GM18498 (cell line): ENCODE measurements at regions not wholly inside any gene's neighbourhood (a gene's known extent, or its start where the extent isn't known, plus 50 kb on each side); places are given as distances from the start of the nearest gene placed in this dataset.

Source experiments
- ATAC-seq: cut with Tn5 transposase; IDR thresholded peaks from one replicate; pipeline ENCODE4 v1.9.1; 2021; ENCODE audit warnings: mild to moderate bottlenecking, moderate library complexity; ENCODE audit not compliant: unreplicated experiment

DNA sequence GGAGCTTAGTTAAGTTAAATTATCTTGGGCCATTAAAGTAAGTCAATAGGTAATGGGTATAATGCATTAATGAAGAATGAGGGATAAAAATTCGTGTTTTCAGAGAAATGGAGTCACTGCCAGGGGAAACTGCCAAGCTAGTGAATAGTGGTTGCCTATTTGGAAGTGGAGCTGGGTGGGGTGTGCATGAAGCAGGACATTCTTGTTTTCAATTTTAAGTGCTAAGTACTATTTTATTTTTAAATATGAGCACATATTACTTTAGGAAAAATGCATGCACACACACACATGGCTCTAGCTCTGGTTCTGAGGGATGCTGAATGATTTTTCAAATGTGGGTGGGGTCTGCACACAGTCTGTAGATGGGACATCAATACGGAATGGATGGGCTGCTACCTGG is 717.7 kb upstream of the SGCG start:
- ATAC-seq = no peak

DNA sequence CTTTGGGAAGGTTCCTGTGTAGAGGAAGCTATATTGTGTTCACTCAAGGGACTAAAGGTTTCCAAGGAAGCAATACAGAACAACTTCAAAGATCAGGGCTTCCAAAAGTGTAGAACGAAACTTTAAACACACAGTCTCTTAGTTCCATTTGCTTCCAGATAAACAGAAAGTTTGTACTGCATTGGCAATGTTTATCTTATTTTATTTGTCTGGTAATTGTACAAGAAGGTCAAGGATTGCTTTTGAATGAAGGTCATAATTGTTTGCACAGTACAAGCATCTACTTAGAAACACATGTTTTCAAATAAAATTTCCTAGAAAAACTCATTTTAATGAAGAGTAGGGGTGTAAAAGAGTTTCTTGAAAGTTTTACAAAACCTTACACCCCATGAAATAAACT is 712.7 kb upstream of the SGCG start:
- ATAC-seq = no peak

DNA sequence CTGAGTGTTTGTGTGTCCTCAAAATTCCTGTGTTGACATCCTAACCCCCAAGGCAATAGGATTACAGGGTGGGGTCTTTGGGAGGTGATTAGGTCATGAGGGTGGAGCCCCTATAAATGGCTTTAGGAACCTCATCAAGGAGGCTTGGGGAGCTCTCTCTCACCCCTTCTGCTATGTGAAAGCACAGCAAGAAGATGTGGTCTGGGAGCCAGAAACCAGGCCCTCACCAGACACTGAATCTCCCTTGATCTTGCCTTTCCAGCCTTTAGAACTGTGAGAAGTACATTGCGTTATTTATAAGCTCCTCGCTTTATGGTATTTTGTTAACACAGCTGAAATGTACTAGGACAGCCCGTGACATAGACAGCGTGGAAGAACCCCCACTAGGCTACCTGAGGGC is 712.0 kb upstream of the SGCG start:
- no peak for ATAC-seq

DNA sequence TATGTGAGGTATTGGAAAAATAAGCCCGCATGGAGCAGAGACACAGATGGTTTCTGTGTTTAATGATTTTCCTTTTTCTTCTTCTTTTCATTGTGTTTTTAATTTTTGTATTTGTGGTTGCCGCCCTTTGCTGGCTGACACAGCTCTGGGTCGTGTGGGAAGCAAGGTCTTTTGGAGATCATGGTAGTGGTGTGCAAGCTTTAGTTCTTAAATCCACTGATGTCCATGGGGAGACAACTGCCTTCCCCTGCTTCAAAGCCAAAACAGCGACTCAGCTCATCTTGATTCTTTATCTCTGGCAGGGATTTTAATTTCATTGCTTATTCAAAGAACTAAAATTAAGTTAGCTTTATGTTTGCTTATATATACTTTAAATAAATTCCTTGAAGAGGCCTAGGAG is 711.3 kb upstream of the SGCG start:
- ATAC-seq = no peak

DNA sequence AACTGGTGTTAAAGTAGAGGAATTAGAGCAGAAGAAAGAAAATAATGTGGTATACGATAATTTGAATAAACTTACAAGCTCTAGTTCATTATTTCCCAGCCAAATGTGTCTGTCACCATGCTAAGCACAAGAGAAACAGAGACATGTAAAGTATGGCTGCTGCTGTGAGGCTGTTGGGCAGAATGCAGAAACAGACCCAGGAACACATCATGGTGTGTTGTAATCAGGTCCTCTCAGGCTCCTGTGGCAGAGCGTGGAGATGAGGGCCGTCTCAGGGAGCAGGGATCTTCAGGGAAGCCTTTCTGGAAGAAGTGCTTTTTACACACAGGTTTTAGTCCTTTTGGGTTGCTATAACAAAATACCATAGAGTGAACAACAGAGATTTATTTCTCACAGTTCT is 710.7 kb upstream of the SGCG start:
- ATAC-seq = no peak

DNA sequence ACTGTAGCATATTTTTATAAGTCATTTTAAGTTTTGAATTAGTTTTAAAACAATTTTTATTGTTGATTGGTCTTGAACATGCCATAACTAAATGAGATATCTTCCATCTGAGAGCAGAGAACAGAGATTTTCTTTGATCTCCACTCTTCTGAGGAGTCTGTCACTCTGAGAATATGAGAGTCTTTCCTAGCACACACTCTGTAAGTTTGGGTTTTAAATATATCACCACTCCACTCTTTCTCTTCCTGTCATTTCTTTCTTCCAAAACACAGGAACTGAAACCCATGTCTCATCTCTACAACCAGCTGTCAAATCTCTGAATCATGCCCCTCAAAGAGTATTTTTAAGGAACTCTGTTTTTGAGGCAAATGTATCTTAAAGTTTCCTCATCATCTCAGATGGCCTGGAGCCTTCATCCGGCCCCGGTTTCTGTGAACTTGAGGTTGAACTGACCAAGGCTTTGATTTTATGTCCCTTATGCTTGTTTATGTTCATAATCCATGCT is 698.2 kb upstream of the SGCG start:
- ATAC-seq = no peak

DNA sequence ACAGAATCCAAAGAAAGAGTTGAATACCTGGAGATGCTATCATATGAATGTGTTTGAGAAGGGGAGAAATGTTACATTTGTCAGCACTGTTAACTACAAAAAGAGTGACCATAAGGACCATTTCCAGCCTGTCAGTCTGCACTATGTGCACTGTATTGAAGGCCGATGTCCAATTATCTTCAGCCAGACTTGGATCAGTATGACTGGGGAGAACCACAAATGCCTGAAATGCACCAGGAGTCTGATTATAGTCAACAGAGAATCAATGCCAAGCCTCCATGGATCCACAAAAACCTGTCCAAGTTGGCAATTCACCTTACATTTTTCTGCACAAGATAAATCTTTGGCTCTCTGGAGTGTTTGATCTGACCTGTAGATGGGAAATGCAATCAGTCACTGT is 697.5 kb upstream of the SGCG start:
- ATAC-seq = no peak

DNA sequence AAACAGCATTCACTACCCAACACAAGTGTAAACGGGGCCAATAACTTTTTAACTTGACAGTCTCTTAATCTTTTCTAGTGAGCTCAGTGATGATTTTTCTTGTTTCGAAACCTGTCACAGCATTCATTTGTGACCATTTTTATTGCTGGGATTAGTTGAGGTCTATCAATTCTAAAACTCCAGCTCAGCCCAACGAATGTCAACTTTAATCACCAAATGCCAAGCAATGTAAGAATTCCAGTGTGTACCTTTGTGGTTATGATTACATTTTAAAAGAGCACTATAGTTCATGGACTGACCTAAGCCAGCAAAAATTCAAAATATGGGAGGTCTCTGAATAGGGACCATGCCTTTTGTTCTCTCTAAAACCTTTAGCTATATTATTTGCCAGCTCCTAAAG is 694.3 kb upstream of the SGCG start:
- ATAC-seq = no peak

DNA sequence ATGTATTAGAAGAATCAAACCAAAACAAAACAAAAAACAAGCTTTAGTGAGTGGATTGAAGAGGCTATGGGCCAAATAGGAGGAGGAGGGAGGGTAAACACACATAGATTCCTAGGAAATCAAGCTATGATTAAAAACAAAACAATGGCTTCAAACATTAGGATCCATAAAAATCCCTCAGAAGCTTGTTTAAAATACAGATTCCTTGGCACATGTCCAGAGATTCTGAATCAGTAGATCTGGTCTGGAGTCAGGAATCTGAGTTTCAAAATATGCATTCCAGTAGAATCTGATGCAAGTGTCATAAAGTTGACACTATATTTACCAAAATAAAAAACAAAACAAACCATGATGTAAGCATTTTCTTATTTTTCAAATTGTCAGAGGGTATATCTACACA is 692.8 kb upstream of the SGCG start:
- no peak for ATAC-seq

DNA sequence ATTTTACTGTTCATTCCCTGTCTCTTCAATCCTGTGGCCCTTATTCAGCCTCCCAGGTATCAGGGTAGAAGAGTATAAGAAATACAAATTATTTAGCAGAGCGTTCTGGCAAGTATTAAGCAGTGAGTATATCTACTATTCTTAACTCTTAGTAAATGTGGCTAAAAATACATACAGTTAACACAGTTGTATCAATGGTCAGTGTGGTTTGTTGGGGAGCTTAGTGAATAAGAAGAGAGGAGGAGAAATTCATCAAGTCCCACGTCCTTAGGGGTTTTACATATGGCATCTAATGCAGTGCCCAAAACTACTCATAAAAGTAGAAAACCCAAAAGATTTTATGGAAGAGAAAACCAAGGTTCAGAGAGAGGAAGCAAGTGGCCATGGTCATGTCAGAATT is 691.0 kb upstream of the SGCG start:
- no peak for ATAC-seq

DNA sequence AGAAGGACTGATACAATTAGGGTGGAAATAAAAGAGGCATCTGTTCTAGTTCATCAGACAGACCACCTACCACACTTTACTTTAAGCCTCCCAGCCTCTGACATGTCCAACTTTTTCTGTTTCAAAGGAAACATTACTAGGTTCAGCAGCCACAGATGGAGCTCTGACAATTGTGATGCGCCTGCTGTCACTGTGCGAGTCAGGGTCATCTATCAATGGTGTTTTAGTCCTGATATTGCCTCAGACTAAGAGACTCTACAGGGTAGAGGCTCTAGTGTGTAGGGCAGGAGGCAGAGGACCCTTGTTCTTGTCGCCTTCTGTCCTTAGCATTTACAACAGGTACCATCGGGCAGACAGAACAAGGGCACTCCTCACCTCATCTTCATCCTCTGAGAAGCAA is 685.0 kb upstream of the SGCG start:
- no peak for ATAC-seq

DNA sequence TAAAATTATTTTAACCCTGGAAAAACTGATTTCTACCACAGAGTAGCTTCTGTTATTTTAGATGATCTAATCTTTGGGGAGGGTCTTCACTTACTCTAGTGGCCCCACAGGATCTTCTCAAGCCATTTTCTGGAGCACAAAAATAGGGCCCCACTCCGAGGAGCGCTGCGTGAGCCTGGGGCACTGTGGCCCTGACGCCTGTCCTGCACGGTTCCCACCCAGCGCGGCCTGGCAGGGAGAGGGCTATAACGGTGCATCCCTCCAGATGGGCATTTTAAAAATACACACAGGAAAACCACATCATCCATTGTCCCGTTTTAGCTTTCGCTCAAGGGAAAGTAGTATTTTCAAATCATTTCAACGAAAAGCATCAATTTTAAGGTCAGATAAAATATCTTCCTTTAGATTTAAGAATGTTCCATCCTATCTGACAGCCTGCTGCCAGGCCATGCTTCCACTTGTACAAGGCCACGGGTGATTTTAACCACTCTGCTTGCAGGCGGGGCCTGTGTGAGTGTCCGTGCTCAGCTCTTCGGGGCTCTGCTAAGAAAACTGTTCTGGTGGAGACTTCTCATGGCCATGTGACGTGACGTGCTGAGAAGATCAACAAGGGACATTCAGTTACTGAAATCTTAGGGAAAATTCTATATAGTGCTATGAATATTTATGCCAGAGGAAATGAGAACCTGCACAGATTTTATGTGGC is 683.8 kb upstream of the SGCG start:
- ATAC-seq = no peak

DNA sequence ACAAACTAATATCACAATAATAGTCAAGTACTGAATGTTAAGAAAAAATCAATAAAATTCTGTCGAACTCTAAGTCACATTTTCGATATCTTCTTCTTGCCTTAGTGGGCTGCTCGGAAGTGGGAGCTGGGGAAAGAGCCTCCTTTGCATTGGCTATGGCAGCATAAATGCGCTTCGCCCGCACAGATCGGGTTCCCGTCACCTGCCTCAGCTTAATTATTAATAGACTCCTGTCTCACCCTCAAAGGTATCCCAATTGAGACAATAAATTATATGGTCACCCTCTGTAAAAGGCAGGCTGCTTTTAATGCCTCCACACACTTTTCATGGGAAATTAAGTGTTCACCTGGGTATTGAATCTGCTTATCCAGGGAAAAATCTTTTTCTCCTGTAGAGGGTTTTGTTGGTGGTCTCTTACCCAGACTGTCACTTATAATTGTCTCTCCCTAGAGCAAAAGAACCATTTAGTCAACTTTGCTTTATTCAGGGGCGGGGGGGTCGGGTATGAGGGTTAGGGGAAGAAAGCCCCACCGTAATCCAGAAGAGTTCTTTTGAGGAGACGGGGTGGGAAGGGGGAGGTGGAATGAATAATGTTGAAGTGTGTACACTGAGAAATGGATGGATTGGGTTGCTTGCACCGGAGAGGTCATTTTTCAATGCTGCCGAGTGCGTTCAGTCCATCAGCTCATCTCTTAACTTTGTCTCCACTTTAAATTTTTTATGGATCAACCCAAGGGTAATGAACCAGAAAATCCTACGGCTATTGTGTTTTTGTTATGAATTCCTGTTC is 682.6 kb upstream of the SGCG start:
- no peak for ATAC-seq

DNA sequence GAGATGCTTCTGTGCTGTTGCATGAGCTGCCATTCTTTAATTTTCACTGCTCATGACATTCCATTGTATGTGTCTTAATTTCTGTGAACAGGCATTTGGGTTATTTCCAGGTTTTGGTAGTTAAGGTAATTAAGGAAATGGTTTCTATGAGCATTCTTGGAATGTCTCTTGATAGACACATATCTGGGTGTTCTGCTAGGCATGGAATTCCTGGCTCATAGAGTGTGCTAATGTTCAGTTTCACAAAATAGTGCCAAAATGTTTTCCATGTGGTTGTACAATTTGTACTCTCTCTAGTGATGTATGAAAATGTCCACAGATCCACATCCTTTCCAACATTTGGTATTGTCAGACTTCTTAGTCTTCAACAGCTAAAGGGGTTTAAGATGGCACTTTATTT is 680.9 kb upstream of the SGCG start:
- ATAC-seq = no peak

DNA sequence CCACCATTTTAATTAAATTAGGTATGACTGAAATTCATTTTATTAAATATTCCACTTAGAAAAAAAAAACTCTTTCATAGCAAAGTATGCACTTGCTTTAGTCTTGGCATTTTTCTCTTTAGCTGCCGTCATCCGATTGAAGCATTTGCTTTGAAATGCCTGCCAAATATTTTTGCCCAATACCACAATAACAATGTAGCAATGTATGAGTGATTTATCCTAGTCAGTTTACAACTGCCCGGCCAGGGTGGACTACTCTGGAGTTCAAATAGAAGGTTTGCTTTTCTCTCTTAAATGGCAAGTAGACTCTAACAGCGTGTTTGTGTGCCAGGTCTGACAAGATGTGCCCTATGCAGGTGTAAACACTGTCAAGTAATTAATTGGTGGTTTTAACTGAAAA is 675.3 kb upstream of the SGCG start:
- no peak for ATAC-seq

DNA sequence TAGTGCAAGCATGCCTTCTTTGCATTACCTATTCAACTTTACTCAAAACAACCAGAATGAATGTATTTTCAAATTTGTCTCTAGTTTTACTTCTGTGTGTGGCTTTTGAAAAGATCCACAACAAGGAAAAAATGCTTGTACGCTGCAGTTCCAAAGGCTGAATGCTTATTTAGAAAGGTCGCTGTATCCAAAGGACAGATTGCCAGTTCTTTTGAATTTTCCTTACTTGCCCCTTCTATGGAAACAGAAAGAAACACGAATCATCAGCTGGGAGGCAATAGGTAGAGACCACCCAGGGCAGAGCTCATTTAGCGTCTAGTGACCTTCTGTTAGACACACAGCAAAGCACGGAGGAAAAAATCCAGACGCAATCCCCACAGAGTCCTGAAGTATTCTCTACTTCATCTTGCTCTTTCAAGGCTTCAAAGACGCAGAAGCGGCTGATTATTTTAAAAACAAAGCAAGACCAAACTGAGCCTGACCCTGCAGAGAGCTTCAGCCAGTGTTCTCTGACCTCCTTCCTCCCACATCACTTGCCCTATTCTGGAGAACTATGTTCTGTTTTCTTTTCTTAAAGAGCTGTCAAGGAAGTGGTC is 674.6 kb upstream of the SGCG start:
- ATAC-seq = no peak

DNA sequence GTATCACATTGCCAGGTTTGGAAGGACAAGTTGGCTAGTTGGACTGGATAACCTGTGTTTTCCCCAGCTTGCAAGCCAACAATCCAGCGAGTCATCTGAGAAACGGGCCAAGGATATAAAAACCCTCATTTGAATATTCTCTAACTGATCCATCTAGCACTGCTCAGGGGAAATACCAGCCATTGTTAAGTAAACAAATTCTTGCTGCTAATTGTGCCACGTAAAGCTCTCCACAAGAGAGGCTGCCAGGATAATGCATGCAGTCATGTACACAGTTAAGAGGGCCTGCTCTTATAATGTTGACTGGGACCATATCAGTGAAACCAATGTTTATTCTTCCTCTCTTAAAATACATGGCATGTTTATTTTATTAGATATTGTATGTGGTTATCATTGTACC is 663.2 kb upstream of the SGCG start:
- ATAC-seq = no peak

DNA sequence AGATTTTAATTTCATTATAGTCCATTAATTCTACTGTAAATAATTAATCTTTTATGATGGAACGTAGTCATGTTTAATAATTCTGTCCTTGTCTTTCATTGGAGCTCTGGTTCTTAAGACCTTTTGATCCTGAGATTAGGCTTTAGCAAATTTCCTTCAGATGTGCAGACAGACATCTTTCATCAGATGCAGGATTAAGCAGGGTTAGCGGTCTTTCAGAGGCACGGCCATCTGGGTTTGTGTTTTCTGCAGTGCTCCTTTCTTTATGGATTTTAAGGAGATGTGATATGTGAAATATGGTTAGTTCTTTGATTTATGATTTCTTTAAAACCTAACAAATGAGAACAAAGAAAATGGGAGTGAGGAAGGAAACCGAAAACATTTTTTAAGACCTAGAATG is 643.9 kb upstream of the SGCG start:
- no peak for ATAC-seq

DNA sequence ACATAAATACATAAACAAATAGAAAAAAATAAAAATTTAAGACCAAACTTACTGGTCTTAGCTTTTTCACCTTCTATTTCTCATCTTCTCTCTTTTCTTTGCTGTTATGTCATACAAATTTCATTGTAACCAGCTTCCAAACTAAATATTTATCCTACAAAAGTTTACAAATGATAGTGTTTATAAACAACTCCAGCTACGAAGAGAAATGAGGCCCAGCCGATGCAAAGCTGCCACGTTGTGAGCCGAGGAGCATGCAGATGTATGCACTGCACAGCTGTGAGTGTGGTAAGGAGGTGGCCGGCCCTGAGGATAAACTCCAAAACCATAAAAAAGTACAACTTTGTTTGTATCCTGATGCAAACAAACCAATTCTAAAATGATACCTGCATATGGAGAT is 642.4 kb upstream of the SGCG start:
- no peak for ATAC-seq

DNA sequence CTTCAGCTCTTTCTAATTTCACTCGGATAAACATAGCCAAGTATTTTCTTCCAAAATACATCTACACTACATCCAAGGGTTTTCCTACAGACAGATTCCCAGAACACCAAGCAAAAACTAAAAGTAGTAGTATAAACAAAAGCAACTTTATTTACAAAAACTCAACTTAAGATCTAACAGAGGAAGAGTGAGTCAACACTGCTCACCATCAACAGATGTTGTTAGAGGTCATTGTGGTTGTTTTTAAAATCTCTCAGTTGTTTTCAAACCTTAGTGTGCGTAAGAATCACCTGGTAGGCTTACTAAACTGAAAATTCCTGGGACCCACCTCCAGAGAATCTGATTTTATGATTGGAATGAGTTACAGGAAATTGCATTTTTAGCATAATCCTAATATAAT is 631.7 kb upstream of the SGCG start:
- no peak for ATAC-seq

DNA sequence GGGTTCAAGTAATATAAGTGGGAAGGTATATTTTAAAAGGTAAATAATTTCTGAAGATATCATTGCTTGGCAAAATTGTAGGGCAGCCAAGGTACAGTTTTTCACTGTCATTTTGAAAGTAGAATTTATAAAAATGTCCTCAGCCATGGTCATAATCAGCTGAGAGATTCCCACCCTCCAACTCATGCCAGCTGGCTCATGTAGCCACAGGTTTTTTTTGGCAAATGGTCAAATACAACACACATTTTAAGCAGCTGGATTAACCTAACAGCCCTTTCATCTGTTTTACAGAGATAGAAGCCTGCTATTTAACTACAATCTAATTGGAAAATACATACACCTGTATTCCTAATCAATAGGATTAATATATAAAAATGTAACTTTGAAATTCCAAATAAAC is 619.2 kb upstream of the SGCG start:
- ATAC-seq = no peak

DNA sequence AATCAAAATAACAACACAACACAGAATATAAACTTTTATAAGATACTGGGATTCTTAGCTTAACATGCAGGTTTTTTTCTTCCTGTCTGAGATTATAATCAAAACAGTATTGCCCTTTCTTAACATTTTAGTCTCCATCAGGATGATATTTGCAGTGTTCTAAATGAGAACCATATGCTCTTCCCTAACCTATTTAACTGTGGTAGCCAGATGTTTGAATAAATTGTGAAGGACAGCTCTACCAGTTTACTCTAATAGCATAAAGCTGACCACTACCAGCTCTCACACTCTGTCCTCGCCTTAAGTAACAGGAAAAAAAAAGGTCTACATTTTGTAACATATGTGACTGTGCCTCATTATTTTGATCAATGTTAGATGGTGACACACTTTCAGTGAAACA is 618.7 kb upstream of the SGCG start:
- ATAC-seq = no peak
